GM21447 (cell line): ENCODE measurements at regions not wholly inside any gene's neighbourhood (a gene's known extent, or its start where the extent isn't known, plus 50 kb on each side); places are given as distances from the start of the nearest gene placed in this dataset.
"Not testable (repeated sequence)": the region's sequence is repeated elsewhere in the genome, so short reads cannot be mapped to it uniquely, and the experiment has no call there.

Experiments
- ATAC-seq: cut with Tn5 transposase; IDR thresholded peaks from one replicate; pipeline ENCODE4 v1.9.1; 2021; ENCODE audit not compliant: unreplicated experiment

DNA sequence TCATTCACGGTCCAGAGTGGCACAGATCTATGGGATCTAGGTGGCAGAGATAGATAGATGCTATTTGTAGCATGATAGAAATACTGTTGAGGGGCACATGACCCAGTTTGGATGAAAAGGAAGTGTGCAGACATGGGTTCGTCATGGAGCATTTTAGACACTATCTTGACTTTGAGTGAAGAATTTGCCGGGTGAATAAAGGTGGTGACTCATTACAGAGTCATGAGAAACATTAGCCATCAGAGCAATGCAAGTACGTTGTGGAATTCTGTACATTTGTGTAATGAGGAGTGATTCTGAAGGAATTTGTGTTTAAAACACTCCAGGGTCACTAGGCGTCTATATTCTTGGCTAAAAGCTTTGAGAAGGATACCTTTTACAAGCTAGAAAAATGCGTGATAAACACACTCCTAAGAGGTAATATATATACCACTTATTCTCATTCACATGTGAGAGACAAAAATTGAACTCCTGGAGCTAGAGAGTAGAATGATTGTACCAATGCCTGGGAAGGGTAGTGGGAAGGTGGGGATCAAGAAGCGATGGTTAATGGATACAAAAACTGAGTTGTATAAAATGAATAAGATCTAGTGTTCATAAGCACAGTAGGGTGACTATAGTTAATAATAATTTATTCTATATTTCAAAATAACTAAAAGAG lies 593.7 kb upstream of the LUZP2 start:
- ATAC-seq, result no peak

DNA sequence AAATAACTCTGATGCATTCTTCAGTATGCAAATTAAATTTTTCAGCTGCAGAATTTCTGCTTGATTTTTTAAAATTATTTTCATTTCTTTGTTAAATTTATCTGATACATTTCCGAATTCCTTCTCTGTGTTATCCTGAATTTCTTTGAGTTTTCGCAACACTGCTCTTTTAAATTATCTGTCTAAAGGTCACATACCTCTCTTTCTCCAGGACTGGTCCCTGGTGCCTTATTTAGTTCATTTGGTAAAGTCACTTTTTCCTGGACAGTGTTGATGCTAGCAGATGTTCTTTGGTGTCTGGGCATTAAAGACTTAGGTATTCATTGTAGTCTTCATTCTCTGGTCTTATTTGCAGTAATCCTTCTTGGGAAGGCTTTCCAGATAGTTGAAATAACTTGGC lies 577.4 kb upstream of the LUZP2 start:
- no peak for ATAC-seq

DNA sequence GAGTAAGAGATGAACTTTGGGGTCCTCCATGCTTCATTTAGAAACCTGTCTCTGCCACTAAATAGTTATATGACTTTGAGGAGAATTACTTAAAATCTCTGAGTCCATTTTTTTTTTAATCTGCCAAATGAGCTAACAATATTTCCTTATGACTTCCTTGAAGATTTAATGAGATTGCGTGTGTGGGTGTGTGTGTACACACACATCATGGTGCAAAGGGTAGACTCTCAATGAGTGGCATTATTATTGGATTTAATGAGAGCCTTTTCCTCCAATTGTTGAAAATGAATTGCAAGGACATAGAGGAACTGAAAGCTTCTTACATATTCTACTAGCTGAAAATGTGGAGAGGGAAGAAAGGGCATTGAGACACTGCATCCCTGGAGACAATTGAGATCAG lies 573.5 kb upstream of the LUZP2 start:
- ATAC-seq, result no peak

DNA sequence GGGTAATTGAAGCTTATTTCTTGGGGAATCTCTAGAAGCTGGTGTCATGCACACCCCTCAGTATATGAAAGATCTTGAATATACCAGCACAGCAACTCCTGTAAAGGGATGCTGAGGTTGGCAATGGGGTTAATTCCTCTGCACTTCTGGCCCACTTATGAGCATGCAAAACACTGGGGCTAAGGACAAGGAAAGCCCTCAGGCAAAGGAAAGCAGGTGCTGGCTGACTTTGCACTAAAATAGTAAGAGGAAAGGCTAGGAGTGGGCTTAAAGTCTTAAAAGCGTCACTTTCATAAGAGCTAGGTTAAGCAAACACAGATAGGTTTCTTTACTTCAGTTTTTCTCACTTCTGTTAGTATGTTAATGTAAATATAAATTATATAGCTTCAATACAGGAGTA lies 572.6 kb upstream of the LUZP2 start:
- no peak for ATAC-seq

DNA sequence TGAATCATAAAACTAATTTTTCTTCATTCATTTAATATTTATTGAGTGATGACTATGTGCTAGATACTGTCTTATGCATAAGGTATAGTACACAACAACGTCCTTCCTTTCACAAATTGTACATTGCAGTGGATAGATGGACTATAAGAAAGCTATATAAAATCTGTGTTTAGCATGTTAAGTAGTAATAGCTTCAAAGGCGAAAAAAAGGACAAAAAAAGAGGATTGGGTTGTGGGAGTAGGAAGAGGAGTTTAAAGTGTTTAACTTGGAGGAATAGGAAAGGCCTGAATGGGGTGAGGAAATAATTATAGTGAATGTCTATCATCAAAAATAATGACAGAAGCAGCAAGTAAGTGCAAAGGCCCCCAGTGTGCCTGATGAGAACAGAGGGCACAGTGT lies 565.4 kb upstream of the LUZP2 start:
- no peak for ATAC-seq

DNA sequence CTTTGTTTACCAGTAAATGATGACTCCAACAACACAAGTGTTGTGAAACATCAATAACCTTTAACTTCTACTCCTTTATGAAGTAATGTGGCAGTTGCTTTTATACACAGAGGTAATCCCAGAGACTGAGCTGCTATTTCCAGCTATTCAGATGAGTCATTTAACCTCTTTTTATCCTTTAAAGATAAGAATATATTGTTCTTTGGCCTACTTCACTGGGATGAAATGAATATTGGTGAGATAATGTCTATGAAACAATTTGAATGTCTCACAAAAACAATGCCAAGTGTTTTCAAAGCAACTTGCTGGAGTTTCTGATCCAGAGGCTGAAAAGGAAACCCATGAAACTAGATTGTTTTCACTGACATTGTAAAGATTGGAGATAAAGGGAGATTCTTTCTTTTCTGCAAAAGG lies 564.4 kb upstream of the LUZP2 start:
- ATAC-seq, result no peak

DNA sequence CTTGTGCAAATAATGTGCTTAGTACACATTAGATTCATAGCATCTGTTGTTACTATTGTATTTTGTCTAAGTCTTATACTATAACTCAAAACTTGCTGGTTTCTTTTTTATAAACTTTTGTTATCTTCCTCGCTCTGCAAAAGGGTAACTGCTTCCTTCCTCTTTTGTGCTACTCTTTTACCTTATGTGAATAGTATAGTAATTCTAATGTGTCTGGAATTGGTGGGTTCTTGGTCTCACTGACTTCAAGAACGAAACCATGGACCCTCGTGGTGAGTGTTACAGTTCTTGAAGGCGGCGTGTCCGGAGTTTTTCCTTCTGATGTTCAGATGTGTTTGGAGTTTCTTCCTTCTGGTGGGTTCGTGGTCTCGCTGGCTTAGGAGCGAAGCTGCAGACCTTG lies 563.1 kb upstream of the LUZP2 start:
- no peak for ATAC-seq

DNA sequence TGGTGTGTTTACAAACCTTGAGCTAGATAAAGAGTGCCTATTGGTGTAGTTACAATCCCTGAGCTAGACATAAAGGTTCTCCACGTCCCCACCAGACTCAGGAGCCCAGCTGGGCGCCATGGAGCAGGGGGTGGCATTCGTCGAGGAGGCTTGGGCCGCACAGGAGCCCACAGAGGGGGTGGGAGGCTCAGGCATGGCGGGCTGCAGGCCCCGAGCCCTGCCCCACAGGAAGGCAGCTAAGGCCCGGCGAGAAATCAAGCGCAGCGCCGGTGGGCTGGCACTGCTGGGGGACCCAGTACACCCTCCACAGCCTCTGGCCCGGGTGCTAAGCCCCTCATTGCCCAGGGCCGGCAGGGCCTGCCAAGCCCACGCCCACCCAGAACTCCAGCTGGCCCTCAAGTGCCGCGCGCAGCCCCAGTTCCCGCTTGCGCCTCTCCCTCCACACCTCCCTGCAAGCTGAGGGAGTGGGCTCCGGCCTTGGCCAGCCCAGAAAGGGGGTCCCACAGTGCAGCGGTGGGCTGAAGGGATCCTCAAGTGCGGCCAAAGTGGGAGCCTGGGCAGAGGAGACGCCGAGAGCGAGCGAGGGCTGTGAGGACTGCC lies 562.1 kb upstream of the LUZP2 start:
- ATAC-seq, result not testable (repeated sequence)

DNA sequence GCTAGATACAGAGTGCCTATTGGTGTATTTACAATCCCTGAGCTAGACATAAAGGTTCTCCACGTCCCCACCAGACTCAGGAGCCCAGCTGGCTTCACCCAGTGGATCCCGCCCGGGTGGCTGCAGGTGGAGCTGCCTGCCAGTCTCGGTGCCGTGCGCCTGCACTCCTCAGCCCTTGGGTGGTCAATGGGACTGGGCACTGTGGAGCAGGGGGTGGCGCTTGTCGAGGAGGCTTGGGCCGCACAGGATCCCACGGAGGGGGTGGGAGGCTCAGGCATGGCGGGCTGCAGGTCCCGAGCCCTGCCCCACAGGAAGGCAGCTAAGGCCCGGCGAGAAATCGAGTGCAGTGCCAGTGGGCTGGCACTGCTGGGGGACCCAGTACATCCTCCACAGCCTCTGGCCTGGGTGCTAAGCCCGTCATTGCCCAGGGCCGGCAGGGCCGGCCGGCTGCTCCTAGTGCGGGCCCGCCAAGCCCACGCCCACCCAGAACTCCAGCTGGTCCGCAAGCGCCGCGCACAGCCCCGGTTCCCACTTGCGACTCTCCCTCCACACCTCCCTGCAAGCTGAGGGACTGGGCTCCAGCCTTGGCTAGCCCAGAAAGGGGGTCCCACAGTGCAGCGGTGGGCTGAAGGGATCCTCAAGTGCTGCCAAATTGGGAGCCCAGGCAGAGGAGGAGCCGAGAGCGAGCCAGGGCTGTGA lies 554.6 kb upstream of the LUZP2 start:
- not testable (repeated sequence) for ATAC-seq

DNA sequence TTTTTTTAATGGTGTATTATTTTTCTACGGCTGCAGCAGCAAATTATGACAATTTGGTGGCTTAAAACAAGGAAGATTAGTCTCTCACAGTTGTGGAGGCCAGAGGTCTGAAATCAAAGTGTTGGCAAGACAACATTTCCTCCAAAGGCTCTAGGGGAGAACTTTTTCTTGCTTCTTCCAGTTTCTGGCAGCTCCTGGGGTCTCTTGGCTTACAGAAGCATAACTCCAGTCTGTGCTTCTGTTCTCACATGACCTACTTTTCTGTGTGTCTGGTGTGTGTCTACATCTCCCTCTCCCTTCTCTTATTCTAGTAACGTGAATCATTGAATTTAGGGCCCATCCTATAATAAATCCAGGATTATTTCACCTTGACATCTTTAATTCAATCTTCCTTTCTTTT lies 551.9 kb upstream of the LUZP2 start:
- ATAC-seq, result no peak

DNA sequence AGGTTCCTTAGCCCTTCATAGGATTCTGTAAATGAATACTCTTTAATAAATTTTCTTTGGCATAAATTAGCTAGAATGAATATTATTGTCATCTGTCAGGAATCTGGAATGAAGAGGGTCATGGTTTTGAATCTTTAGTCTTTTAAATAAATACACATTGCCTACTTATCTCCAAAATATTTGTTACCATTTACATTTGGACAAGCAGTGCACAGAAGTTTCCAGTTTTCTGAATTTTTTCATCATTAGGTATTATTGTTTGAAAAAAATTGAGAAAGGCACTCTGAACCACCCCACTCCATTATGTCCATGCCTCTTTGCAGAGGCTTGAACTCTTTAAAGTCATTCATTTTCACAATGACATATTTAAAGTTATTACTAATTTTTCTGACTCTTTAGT lies 549.0 kb upstream of the LUZP2 start:
- no peak for ATAC-seq

DNA sequence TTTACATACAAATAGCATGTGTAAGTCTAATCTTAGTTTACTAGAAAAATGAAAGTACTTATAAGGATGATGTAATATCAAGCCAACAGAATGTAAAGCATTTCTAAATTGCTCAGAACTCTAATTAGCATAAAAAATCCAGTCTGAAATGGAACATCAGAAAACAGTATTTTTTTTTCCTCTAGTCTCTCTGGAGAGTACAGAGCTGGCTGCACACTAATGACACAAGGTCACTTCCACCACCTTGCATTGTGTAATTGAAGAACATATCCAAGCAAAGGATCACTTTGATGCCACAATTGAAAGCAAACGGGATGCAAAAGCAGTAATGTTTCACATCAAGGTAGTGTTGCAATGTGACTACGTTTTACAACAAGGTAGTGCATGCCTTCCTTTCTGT lies 548.0 kb upstream of the LUZP2 start:
- no peak for ATAC-seq

DNA sequence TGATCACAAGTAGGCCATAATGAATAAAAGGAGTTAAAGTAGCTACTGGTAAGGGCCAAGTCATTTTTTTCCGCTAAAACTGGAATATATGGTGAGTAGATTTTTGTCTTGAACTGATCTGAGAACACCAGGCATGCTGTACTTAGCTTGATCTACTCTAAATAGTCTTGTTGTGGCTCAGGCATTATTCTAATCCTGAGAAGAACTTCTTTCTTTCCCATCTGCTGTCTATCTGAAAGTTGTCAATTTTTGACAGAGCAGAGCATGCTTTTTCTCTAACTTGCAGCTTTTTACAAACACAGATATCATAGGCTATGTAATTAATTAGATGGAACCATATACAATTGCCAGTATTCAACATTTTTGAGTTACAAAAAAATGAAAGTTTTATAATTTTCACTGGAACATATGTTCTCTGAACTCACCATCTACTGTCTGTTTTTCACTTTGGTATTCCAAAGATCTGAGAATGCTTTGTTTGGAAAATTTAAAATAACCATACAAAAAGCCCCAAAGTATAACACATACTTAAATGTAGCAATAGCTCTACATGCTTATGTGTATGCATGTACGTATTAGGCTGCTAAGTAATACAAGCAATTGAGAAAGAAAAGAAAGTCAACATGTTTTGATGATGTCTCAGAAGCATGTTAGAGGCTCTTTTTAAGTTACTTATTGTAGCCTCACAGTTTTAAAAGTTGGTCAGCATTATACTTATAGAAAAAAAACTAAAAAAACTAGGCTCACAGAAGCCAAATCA lies 542.7 kb upstream of the LUZP2 start:
- ATAC-seq, result no peak

DNA sequence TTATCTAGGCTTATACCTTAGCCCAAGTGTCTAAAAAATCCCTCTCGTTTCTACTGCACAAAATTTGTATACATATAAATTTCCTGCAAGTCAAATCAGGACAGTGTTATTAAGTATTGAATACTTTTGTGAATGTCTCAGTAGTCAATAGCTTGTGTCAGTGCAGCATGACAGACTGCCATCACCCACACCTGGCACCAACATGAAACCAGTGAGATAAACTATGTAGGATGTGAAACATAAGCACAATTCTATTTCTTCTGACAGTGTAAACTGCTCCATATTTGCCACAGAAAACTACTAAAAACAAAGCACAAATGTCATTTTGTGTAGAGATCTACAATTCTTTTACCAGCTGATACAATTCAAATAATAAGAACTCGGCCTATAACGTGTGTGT lies 542.1 kb upstream of the LUZP2 start:
- no peak for ATAC-seq

DNA sequence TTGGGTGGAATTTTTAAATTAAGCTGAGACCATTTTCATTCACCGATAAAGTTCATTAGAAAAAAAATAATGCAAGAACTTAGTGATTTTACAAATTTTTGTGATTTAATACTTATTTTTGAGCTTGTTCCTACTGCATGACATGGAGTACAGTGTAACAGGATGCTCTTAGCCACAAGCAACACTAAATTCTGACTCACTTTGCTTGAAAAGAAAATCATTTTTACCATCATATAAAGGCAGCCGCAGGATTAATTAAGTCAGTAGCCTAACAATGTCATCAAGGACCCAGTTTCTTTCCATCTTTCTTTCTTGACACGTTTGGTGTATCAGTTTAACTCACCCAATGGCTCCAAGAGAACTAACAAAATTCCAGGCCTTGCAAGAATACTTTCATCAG lies 540.3 kb upstream of the LUZP2 start:
- ATAC-seq, result no peak

DNA sequence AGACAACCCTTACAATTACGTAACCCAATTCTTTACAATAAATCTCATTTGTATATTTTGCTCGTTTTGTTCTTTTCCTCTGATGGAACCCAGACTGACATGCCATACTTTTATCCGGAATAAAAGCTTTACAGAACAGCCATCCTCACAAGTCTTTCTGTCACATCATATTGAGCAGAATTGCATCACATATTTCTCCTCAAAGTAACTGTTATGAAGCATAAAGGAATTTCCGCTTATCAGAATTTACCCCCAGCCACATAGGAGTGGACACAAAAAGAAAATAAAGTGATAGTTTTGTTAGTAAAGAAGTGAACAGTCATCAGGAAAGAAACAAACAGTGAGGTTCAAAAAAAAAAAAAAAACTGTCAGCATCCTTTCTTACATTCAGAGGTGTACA lies 539.5 kb upstream of the LUZP2 start:
- no peak for ATAC-seq

DNA sequence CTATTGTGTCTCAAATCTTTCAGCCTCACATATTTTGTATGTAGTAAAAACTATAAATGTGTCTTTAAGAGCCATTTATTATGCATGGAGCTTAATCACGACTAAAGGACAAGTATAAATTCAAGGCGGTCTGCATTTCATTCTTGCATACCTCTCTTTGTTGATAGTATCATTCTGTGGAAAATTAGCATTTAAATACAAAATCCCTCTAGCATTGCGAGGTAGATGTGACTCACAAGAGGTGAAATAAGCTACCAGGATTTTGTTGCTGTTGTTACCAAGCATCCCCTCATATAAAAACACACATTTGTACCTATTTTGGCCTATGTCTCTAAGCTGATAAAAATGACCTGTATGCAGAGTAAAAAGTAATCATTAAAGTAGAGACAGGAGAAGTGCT lies 537.4 kb upstream of the LUZP2 start:
- ATAC-seq, result no peak

DNA sequence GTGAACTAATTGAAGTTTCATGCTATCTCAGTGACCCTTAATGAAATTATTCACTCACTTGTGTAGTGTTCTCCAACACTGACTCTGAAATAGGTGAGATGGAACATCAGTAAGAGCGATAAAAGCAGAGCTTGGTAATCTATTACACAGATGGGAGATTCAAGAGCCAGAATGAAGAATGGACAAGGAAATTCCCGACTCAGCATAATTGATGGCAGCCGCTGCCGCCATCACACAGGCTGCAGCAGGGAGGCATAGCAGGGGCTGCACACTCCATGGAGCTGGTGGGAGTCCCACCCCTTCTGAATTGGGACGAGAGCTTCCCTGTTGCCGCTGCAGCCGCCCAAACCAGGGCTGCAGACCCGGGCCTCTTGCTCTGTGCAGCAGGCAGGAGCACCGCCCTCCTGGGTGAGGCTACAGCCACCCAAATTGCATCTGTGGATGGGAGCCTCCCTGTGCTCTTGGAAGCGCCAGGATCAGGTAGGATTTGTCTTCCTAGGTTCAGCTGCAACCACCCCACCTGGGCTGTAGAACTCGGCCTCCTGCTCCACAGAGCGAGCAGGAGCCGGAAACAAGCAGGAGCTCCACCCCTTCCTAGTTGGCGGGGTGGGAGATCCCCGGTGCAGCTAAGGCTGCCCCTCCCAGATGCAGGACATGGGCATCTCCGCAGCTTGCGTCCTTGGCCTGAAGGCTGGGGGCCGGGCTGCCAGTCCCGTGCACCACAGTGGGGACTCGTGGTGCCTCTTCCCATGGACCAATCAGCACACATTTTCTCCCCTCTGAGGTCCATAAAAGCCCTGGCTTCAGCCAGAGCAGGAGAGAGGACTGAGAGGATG lies 535.1 kb upstream of the LUZP2 start:
- no peak for ATAC-seq

DNA sequence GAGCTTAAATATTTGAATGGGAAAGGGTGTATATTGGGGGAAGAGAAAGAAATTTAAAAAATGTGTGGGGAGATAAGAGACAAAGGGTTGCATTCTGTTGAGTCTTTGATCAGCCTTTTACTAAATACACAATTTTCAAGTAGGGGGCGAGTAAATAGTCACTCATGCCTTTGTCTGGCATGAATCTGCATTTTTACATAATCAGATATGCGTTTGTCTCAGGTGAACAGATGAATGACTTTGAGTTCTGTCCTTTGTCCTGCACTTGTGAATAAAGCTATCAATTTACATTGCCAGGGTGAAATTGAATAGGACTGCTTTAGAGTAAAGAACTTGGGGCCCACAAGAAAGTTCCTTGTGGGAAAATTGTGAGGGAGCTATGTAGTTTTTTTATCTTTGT lies 523.6 kb upstream of the LUZP2 start:
- no peak for ATAC-seq

DNA sequence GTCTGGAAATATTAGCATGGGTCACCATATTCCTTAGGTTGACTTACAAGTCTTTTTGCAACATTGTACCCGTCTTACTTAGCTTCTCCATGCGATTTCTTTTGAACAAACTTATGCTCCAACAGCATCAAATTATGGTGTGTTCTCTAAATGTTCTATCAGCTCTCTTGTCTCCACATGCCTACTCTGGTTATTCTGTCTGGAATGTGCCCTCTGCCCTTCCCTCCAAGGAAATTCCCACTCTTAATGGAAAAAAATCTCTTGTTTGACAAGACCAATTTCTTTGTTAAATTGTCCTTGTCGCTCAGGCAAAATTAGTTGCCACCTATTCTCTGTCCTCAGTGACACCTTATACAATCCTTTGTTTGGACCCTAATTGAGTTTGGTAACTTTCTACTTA lies 522.8 kb upstream of the LUZP2 start:
- ATAC-seq, result no peak

DNA sequence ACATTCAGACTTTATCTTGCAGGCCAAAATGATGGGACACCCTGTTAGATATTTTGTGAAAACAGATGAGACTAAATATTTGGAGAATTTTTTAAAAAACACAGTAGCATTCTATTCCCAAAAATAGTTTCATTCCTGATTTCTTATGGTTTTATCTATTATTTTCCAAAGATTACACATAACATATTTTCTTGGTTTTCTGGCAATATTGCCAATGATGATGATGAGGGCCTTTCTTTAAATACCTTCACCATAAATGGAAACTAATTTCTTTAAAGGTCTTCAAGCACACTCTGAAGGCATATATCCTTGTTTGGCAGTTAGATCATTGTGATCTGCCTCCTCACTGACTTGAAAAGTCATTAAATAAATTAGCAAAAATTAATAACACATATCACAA lies 522.3 kb upstream of the LUZP2 start:
- no peak for ATAC-seq
